Ishikawa (cell line): ENCODE measurements at regions not wholly inside any gene's neighbourhood (a gene's known extent, or its start where the extent isn't known, plus 50 kb on each side); places are given as distances from the start of the nearest gene placed in this dataset.

ENCODE experiments used
- CEBPB ChIP-seq: IDR thresholded peaks from 2 replicates; pipeline ENCODE4 v1.6.1; 2012
- EP300 ChIP-seq: IDR thresholded peaks from 2 replicates; pipeline ENCODE4 v1.6.1; 2012; ENCODE audit warnings: borderline replicate concordance
- MAX ChIP-seq: IDR thresholded peaks from 2 replicates; pipeline ENCODE4 v1.6.1; 2012
- TAF1 ChIP-seq: IDR thresholded peaks from 2 replicates; pipeline ENCODE4 v1.6.1; 2012; ENCODE audit warnings: low read depth, mild to moderate bottlenecking
- YY1 ChIP-seq: IDR thresholded peaks from 2 replicates; pipeline ENCODE4 v1.6.1; 2012; ENCODE audit warnings: low read depth
- TF ChIP-seq, protein P1 (sequence below): IDR thresholded peaks from 2 replicates; pipeline ENCODE4 v1.6.1; 2012; ENCODE audit warnings: low read depth, mild to moderate bottlenecking

- TF ChIP-seq CEBPB (no peak), MAX (no peak), EP300 (no peak), TAF1 (no peak), YY1 (no peak)
- TF ChIP-seq, protein P1, sequence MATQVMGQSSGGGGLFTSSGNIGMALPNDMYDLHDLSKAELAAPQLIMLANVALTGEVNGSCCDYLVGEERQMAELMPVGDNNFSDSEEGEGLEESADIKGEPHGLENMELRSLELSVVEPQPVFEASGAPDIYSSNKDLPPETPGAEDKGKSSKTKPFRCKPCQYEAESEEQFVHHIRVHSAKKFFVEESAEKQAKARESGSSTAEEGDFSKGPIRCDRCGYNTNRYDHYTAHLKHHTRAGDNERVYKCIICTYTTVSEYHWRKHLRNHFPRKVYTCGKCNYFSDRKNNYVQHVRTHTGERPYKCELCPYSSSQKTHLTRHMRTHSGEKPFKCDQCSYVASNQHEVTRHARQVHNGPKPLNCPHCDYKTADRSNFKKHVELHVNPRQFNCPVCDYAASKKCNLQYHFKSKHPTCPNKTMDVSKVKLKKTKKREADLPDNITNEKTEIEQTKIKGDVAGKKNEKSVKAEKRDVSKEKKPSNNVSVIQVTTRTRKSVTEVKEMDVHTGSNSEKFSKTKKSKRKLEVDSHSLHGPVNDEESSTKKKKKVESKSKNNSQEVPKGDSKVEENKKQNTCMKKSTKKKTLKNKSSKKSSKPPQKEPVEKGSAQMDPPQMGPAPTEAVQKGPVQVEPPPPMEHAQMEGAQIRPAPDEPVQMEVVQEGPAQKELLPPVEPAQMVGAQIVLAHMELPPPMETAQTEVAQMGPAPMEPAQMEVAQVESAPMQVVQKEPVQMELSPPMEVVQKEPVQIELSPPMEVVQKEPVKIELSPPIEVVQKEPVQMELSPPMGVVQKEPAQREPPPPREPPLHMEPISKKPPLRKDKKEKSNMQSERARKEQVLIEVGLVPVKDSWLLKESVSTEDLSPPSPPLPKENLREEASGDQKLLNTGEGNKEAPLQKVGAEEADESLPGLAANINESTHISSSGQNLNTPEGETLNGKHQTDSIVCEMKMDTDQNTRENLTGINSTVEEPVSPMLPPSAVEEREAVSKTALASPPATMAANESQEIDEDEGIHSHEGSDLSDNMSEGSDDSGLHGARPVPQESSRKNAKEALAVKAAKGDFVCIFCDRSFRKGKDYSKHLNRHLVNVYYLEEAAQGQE, result no peak
Measured at GRCh38 chr14:75339059-75339458, 60.4 kb downstream of the FOS start.
